Stimulated activated CD4-positive, alpha-beta T cell treated with anti-CD3 and anti-CD28 coated beads, Interleukin-15, amount 100 ng/mL, for 24 hours (primary cell): ENCODE measurements at regions not wholly inside any gene's neighbourhood (a gene's known extent, or its start where the extent isn't known, plus 50 kb on each side); places are given as distances from the start of the nearest gene placed in this dataset.

Source experiments
- DNase-seq: peaks from one replicate; pipeline ENCODE4 v3.0.0-alpha.2; 2020

DNA sequence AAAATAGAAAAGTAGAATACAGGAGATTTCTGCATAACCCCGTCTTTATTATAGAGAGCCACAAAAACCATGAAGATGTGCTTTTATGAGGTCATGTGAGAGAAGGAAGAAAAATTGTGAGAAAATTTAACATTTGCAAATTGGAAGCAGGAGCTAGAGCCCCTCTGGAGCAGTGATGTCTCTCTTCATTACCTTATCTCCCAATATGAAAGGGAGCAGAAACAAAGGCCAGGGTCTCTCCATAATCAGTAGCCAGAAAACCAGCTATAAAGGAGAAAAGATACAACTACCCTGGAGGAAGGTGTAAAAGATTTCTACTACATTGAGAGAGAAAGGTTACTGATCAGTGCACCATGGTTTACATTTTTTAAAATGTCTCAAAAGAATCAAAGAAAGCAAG is 53.2 kb upstream of the ITGA1 start:
- DNase-seq, result no peak

DNA sequence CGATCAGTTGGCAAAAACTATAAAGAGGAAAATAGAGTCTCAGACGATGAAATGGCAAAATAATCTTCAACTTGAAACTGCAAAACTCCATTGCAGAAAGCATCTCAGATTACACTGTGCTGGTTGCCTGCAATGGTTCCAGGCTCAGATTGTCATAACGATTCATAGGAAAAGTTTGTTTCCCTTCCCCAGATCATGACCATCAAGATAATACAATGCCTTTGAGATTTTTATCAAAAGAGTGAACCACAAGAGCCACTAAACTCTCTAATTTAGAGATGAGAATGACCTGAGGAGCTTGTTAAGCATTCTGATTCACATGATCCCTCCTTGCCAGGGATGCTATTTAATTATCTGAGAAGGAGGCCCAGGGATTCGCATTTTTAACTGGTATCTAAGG is 52.6 kb upstream of the ITGA1 start:
- no peak for DNase-seq
